BLaER1 treated with 17β-estradiol and CSF1 and Interleukin-3, amounts not matched to agents 10 nM and 100 nM (cell line): ENCODE measurements at regions not wholly inside any gene's neighbourhood (a gene's known extent, or its start where the extent isn't known, plus 50 kb on each side); places are given as distances from the start of the nearest gene placed in this dataset.

Source experiments
- H3K27ac ChIP-seq, 11 experiments: shearing (Covaris generic); formaldehyde crosslinking; 2 replicates each; pipeline ENCODE4 v1.8.1; 2022
- H3K27me3 ChIP-seq, 11 experiments: shearing (Covaris generic); formaldehyde crosslinking; 2 replicates each; pipeline ENCODE4 v1.8.1; 2022
- H3K36me3 ChIP-seq, 11 experiments: shearing (Covaris generic); formaldehyde crosslinking; 2 replicates each; pipeline ENCODE4 v1.8.1; 2022
- H3K4me1 ChIP-seq, 10 experiments: shearing (Covaris generic); formaldehyde crosslinking; 2 replicates each; pipeline ENCODE4 v1.8.1; 2022
- H3K4me2 ChIP-seq, 11 experiments: shearing (Covaris generic); formaldehyde crosslinking; 2 replicates each; pipeline ENCODE4 v1.8.1; 2022
- H3K4me3 ChIP-seq, 10 experiments: shearing (Covaris generic); formaldehyde crosslinking; 2 replicates each; pipeline ENCODE4 v1.8.1; 2022
- H3K9ac ChIP-seq, 11 experiments: shearing (Covaris generic); formaldehyde crosslinking; 2 replicates each; pipeline ENCODE4 v1.8.1; 2022
- H3K9me3 ChIP-seq, 11 experiments: shearing (Covaris generic); formaldehyde crosslinking; replicated peaks in 1 of 11; 2 replicates each; pipeline ENCODE4 v1.8.1; 2022
- H4K20me1 ChIP-seq, 11 experiments: shearing (Covaris generic); formaldehyde crosslinking; 2 replicates each; pipeline ENCODE4 v1.8.1; 2022
- Cebpa-rat ChIP-seq, 11 experiments: shearing (Covaris generic); IDR thresholded peaks; 2 replicates each; pipeline ENCODE4 v1.8.1; 2022

GRCh38 chr2:188039307-188039706, 252.4 kb upstream of the GULP1 start:
- Histone ChIP-seq H3K27ac (no peak overlapping the region), H3K4me2 (no peak overlapping the region), H3K36me3 (no peaks in the 10 kb centered on the region), H3K27me3 (no peaks in the 10 kb centered on the region), H3K9me3 (peaks cover 0 to 2% (median 0%) of the 10 kb centered on the region in 11 experiments; a peak in 6 of 22 replicates), H4K20me1 (no peaks in the 10 kb centered on the region), H3K9ac (no peak overlapping the region), H3K4me3 (no peak overlapping the region), H3K4me1 (no peaks in the 10 kb centered on the region)
- TF ChIP-seq Cebpa-rat (IDR thresholded peaks at IDR 0.05) = no peak

- no peak overlapping the region for H3K4me2 ChIP-seq
- no peaks in the 10 kb centered on the region for H3K27me3 ChIP-seq
- no peak overlapping the region for H3K4me3 ChIP-seq
- no peaks in the 10 kb centered on the region for H3K4me1 ChIP-seq
- H3K36me3 ChIP-seq = no peaks in the 10 kb centered on the region
- no peak overlapping the region for H3K27ac ChIP-seq
- H3K9ac ChIP-seq = no peak overlapping the region
- no peak for TF ChIP-seq Cebpa-rat (IDR thresholded peaks at IDR 0.05)
- H3K9me3 ChIP-seq = peaks cover 0 to 8% (median 0%) of the 10 kb centered on the region in 11 experiments; a peak in 6 of 22 replicates
- no peaks in the 10 kb centered on the region for H4K20me1 ChIP-seq
Observed at GRCh38 chr2:188042412-188042811, 249.3 kb upstream of the GULP1 start.

GRCh38 chr2:188045016-188045415, 246.7 kb upstream of the GULP1 start:
- Histone ChIP-seq H3K27ac (no peak overlapping the region), H3K4me3 (no peak overlapping the region), H3K9ac (no peak overlapping the region), H3K4me1 (no peaks in the 10 kb centered on the region), H3K27me3 (no peaks in the 10 kb centered on the region), H3K36me3 (no peaks in the 10 kb centered on the region), H3K9me3 (peaks cover 0 to 8% (median 0%) of the 10 kb centered on the region in 11 experiments; a peak in 6 of 22 replicates), H4K20me1 (no peaks in the 10 kb centered on the region), H3K4me2 (no peak overlapping the region)
- TF ChIP-seq Cebpa-rat (IDR thresholded peaks at IDR 0.05) = no peak

GRCh38 chr2:188046437-188046836, 245.2 kb upstream of the GULP1 start:
- no peak for TF ChIP-seq Cebpa-rat (IDR thresholded peaks at IDR 0.05)
- Histone ChIP-seq H3K9ac (no peak overlapping the region), H3K4me3 (no peak overlapping the region), H3K27ac (no peak overlapping the region), H3K27me3 (no peaks in the 10 kb centered on the region), H3K4me2 (no peak overlapping the region), H3K9me3 (peaks cover 0 to 8% (median 0%) of the 10 kb centered on the region in 11 experiments; a peak in 6 of 22 replicates), H4K20me1 (no peaks in the 10 kb centered on the region), H3K36me3 (no peaks in the 10 kb centered on the region), H3K4me1 (no peaks in the 10 kb centered on the region)

DNA sequence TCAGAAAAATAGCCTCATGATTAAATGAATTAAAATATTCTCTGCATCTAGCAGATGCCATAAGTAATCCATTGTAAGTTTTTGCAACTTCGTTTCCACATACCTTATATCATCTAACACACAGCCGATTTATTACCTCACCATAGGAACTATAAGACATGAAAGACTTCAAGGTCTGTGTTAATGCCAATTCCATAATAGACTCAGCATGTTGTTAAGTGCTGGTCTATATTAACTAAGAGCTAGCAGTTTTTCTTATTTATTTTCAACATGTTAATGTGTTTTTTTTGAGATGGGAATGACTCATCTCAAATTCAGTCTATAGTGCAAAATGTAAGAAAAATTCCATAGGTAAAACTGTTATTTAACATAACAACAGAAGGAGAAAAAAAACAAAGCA, 243.9 kb upstream of the GULP1 start:
- Histone ChIP-seq H3K4me3 (no peak overlapping the region), H3K36me3 (no peaks in the 10 kb centered on the region), H3K9me3 (peaks cover 0 to 8% (median 0%) of the 10 kb centered on the region in 11 experiments; a peak in 6 of 22 replicates), H3K9ac (no peak overlapping the region), H3K4me1 (no peaks in the 10 kb centered on the region), H4K20me1 (no peaks in the 10 kb centered on the region), H3K4me2 (no peak overlapping the region), H3K27ac (no peak overlapping the region), H3K27me3 (no peaks in the 10 kb centered on the region)
- no peak for TF ChIP-seq Cebpa-rat (IDR thresholded peaks at IDR 0.05)

DNA sequence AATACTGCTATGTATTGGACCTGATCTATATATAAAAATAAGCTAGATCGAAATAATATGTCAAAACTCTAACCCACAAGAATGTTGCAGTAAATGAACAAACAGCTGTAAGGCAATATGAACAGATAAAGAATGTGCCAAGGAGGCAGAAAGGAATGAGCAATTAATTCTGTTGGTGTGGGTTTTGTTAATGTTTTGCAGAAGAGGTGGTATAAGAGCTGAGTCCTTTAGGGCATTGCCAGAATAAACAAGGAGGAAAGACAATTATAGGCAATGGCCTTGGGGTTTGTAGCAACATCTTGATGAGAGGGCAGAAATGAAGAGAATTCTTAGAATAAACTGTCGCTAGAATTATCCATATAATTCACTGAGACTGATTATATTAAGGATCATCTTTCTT, 240.9 kb upstream of the GULP1 start:
- Histone ChIP-seq H3K27me3 (no peaks in the 10 kb centered on the region), H3K27ac (no peak overlapping the region), H3K4me2 (no peak overlapping the region), H3K9ac (no peak overlapping the region), H3K4me1 (no peaks in the 10 kb centered on the region), H4K20me1 (no peaks in the 10 kb centered on the region), H3K36me3 (no peaks in the 10 kb centered on the region), H3K4me3 (no peak overlapping the region), H3K9me3 (no peaks in the 10 kb centered on the region)
- TF ChIP-seq Cebpa-rat (IDR thresholded peaks at IDR 0.05) = no peak

DNA sequence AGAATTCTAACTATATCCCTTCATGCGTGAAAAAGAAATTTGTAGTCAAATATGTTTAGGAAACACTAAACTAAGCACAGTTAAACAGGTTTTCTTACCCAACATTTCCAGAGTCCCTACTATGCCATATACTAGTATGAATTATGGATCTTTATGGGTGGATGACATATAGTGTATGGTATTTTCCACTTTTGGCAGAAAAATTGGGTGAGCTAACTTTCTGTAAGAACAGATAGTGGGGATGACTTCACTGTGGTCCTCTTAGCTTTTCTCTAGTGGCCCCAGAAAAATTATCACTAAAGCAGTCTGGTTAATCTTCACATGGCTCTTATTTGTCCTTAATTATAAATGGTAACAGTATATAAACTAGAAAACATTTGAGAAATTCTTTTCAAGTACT, 240.0 kb upstream of the GULP1 start:
- no peaks in the 10 kb centered on the region for H3K9me3 ChIP-seq
- no peak overlapping the region for H3K4me2 ChIP-seq
- no peak overlapping the region for H3K27ac ChIP-seq
- no peaks in the 10 kb centered on the region for H4K20me1 ChIP-seq
- no peaks in the 10 kb centered on the region for H3K27me3 ChIP-seq
- no peak overlapping the region for H3K4me3 ChIP-seq
- no peak for TF ChIP-seq Cebpa-rat (IDR thresholded peaks at IDR 0.05)
- no peaks in the 10 kb centered on the region for H3K36me3 ChIP-seq
- H3K9ac ChIP-seq = no peak overlapping the region
- H3K4me1 ChIP-seq = no peaks in the 10 kb centered on the region

GRCh38 chr2:188065386-188065785, 226.3 kb upstream of the GULP1 start:
- Histone ChIP-seq H3K36me3 (no peaks in the 10 kb centered on the region), H4K20me1 (no peaks in the 10 kb centered on the region), H3K27ac (no peak overlapping the region), H3K9me3 (no peaks in the 10 kb centered on the region; a peak in 1 of 22 replicates), H3K27me3 (no peaks in the 10 kb centered on the region), H3K4me3 (no peak overlapping the region), H3K4me1 (no peaks in the 10 kb centered on the region), H3K9ac (no peak overlapping the region), H3K4me2 (no peak overlapping the region)
- no peak for TF ChIP-seq Cebpa-rat (IDR thresholded peaks at IDR 0.05)

GRCh38 chr2:188068093-188068492, 223.6 kb upstream of the GULP1 start:
- TF ChIP-seq Cebpa-rat (IDR thresholded peaks at IDR 0.05) = no peak
- no peak overlapping the region for H3K9ac ChIP-seq

GRCh38 chr2:188076149-188077056, 215.3 kb upstream of the GULP1 start:
- Histone ChIP-seq H3K4me3 (no peak overlapping the region), H3K9ac (no peak overlapping the region), H3K36me3 (no peaks in the 10 kb centered on the region), H3K4me1 (peaks cover 0 to 9% (median 6%) of the 10 kb centered on the region in 10 experiments; a peak in 5 of 20 replicates), H4K20me1 (no peaks in the 10 kb centered on the region; a peak in 1 of 22 replicates), H3K27ac (no peak overlapping the region), H3K9me3 (peaks cover 0 to 21% (median 11%) of the 10 kb centered on the region in 11 experiments; a peak in 13 of 22 replicates), H3K27me3 (no peaks in the 10 kb centered on the region), H3K4me2 (no peak overlapping the region)
- TF ChIP-seq Cebpa-rat (IDR thresholded peaks at IDR 0.05) = no peak

More at GRCh38 chr2:188068093-188068492, 223.6 kb upstream of the GULP1 start:
- H3K27me3 ChIP-seq = no peaks in the 10 kb centered on the region
- no peaks in the 10 kb centered on the region for H3K36me3 ChIP-seq
- no peaks in the 10 kb centered on the region for H3K4me1 ChIP-seq
- no peak overlapping the region for H3K27ac ChIP-seq
- no peak overlapping the region for H3K4me2 ChIP-seq
- no peak overlapping the region for H3K4me3 ChIP-seq
- no peaks in the 10 kb centered on the region for H4K20me1 ChIP-seq
- H3K9me3 ChIP-seq = peaks cover 0 to 8% (median 1%) of the 10 kb centered on the region in 11 experiments; a peak in 8 of 22 replicates
